GM10266 (cell line): ENCODE measurements at regions not wholly inside any gene's neighbourhood (a gene's known extent, or its start where the extent isn't known, plus 50 kb on each side); places are given as distances from the start of the nearest gene placed in this dataset.

Source experiments
- DNase-seq: peaks from one replicate; pipeline ENCODE4 v3.0.0; 2012; ENCODE audit errors: extremely low spot score
- TF ChIP-seq, protein P1 (sequence below): IDR thresholded peaks from 2 replicates; pipeline ENCODE4 v1.5.1; 2012; ENCODE audit warnings: mild to moderate bottlenecking, low read depth; ENCODE audit not compliant: control insufficient read depth, insufficient read depth; ENCODE audit errors: missing control alignments

DNA sequence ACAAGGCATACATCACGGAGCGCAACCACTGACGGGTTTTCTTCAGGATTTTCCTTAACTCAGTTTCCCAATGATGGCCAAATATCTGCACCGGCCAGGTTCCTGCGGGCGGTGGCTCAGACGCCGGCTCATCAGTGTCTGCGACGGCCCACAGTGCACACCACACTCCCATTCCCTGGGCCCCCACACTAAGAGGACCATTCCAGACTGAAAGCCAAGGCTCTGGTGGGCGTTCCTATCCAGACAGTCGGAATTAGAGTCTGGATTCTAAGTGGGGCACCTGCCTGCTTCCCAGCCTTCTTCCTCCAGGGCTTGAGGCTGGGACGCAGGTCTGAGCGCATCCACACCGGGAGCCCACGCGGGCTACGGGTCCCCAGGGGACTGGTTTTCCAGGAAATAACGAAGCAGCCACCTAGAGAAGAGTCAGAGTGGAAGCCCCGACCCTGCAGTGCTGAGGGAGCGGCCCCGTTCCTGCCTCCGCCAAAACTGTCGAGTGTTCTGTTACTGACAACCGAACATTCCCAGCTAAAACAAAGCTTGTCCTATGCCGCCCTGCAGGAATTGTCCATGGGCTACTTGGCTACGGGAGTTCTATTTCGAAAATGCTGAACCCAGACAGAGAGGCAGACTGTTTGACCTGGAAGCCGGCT, 75.3 kb downstream of the TMEM18 start:
- TF ChIP-seq, protein P1, sequence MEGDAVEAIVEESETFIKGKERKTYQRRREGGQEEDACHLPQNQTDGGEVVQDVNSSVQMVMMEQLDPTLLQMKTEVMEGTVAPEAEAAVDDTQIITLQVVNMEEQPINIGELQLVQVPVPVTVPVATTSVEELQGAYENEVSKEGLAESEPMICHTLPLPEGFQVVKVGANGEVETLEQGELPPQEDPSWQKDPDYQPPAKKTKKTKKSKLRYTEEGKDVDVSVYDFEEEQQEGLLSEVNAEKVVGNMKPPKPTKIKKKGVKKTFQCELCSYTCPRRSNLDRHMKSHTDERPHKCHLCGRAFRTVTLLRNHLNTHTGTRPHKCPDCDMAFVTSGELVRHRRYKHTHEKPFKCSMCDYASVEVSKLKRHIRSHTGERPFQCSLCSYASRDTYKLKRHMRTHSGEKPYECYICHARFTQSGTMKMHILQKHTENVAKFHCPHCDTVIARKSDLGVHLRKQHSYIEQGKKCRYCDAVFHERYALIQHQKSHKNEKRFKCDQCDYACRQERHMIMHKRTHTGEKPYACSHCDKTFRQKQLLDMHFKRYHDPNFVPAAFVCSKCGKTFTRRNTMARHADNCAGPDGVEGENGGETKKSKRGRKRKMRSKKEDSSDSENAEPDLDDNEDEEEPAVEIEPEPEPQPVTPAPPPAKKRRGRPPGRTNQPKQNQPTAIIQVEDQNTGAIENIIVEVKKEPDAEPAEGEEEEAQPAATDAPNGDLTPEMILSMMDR: no peak
- no peak for DNase-seq

DNA sequence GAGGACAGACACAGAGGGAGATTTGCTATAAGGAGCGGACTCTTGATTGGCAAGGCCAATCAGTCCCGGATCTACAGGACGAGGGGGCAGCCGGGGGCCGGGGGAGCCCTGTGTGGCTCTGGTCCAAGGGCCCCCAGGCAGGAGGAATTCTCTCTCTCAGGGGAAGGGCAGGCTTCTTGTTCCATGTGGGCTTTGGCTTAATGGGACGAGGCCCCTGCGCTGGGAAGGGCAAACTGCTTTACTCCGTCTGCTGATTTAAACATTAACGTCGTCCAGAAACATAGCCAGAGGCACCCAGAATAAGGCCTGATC, 75.9 kb downstream of the TMEM18 start:
- no peak for DNase-seq
- TF ChIP-seq, protein P1: no peak

DNA sequence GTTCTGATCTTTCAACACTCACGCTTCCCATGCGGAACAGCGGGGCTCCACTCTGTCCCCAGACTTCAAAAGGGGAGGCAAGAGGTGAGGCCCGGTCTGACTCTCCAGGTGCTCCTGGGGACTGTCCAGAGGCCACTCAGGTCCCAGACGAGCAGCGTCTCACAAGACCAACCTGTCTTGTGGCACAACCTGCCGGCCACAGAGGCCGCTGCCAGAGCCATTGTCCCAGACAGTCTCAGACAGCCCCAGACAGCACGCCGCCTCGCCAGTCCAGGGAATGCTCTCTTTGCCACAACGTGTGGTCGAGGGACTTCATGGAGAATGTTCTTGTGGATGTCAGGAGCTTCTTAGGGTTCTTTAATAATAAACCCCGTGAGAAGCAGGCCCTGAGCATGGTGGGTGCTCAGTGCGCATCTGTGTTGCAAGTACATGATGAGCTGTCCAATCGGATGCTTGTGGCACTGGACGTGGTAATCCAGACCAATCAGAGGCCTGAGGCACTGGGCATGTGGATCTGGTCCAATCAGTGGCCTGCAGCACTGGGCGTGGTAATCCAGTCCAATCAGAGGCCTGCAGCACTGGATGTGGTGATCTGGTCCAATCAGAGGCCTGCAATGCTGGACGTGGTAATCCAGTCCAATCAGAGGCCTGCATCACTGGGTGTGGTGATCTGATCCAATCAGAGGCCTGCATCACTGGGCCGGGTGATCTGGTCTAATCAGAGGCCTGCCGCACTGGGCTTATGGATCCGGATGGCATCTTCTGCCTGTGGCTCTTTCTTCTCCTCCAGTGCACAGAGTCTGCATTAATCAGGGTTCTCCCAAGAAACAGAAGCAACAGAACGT, 76.4 kb downstream of the TMEM18 start:
- TF ChIP-seq, protein P1: no peak
- DNase-seq: no peak

DNA sequence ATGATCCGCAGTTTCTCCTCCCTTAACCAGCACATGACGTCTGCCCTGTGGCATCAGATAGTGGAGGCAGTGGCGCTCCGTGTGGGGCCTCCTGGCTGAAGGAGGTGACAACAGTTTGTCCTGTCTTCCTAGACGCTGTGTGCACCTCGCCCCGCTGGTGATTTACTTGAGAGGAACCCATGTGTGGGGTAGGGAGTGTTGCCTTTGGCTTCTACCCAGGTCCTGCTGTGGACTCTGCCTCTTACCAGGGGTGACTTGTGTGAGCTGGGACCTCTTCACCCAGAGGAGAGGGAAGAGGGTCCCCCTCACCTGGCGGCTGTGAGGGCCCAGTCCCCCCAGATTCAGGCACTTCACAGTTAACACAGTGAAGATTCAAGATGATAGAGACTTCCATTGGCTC, 77.6 kb downstream of the TMEM18 start:
- TF ChIP-seq, protein P1: no peak

DNA sequence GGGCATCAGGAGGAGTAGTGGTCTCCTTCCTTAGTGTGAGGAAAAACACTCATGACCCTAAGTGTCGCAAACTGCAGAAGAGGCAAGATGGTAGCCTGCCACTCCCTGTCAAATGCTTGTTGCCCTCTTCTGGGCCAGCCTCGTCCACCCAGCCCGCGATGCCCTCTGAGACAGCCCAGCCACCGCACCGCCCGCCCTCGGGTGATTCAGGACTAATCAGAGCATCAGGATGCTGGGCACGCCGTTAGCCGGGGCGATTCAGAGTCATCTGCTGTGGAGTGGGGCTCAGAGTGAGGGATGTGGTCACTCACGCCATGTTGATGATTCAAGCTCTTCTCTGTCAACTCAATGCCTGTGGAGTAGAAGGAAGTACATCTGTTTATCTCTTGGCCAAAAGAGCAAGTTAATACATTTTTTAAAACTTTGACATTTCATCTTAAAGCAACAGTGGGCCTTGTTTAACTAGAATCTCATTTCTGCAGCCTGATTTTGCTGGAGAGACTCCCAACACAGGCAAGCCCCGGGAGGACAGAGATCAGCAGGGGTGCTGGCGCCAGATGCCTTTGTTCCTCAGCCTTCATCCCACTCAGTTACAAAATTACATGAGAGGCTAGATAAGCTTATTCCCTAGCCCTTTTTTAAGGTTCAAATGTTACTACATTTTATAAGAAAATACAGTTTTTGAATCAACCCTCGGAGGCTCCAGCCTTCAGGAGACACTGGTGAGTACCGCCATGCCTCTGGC, 79.0 kb downstream of the TMEM18 start:
- DNase-seq: no peak
- TF ChIP-seq, protein P1: no peak

More for the DNA sequence above, 77.6 kb downstream of the TMEM18 start:
- DNase-seq: no peak

DNA sequence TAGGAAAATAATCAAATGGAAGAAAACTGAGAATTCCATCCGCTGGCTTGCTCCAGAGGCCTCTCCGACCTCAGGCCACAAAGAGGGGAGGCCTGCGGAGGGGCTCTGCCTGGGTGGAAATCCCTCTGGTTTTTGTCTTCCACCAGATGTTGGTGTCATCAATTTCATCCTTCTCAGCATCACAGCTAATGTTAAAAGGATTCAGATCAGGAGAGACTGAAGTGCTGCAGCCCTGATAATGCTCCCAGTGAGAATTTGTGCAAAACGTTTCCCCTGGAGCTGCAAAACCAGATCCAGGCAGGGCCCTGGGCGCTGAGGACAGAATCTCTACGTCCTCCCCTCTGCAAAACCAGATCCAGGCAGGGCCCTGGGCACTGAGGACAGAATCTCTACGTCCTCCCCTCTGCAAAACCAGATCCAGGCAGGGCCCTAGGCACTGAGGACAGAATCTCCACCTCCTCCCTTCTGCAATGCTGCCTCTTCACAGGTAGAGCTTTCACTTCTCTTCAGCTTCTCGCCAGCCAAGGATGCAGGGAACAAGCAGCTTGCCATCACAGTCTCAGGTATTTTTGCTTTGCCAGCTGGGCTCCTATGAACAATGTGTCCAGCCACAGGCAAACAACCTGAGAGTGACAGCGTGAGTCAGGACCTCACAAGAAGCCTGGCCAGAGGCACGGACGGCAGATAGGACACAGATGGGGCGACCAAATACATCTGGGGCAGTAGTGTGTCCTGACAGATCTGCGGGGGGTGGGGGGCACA, 81.2 kb downstream of the TMEM18 start:
- DNase-seq: no peak
- TF ChIP-seq, protein P1: no peak
